H1 (cell line): ENCODE measurements at regions not wholly inside any gene's neighbourhood (a gene's known extent, or its start where the extent isn't known, plus 50 kb on each side); places are given as distances from the start of the nearest gene placed in this dataset.

Source experiments
- CEBPB ChIP-seq: IDR thresholded peaks from 2 replicates; pipeline ENCODE4 v1.6.1; 2012; ENCODE audit warnings: low read depth, low read length
- CTCF ChIP-seq, 3 experiments: IDR thresholded peaks; 1 replicate in 2 of 3; 2 replicates in 1 of 3; pipeline versions ENCODE4 v1.5.1 to v1.6.1; 2011; ENCODE audit warnings: low read length in 3 of 3, mild to moderate bottlenecking in 3 of 3, inconsistent platforms in 2 of 3, low read depth in 1 of 3, moderate library complexity in 1 of 3; ENCODE audit not compliant: insufficient read depth in 1 of 3; ENCODE audit errors: control extremely low read depth in 1 of 3
- JUN ChIP-seq: IDR thresholded peaks from 2 replicates; pipeline ENCODE4 v1.6.1; 2011; ENCODE audit warnings: low read depth, mild to moderate bottlenecking, improper control_type of control experiment, low read length
- NANOG ChIP-seq: IDR thresholded peaks from 2 replicates; pipeline ENCODE4 v1.6.1; 2011; ENCODE audit warnings: low read length, low read depth, mild to moderate bottlenecking, inconsistent platforms; ENCODE audit not compliant: insufficient read depth, poor library complexity, severe bottlenecking
- YY1 ChIP-seq: IDR thresholded peaks from 2 replicates; pipeline ENCODE4 v1.6.1; 2011; ENCODE audit warnings: low read depth, mild to moderate bottlenecking, low read length

GRCh38 chr12:41907550-41907949, 237.1 kb downstream of the GXYLT1 start:
- no peak for TF ChIP-seq CEBPB
- TF ChIP-seq CTCF (IDR thresholded peaks at IDR 0.05; ENCODE audit: control extremely low read depth in 1 of 3, insufficient read depth in 1 of 3, low read depth in 1 of 3, low read length in 3 of 3), result no peak
- TF ChIP-seq YY1, result no peak
- TF ChIP-seq NANOG, result no peak
- no peak for TF ChIP-seq JUN
